CD4-positive, CD25-positive, alpha-beta regulatory T cell (primary cell): ENCODE measurements at regions not wholly inside any gene's neighbourhood (a gene's known extent, or its start where the extent isn't known, plus 50 kb on each side); places are given as distances from the start of the nearest gene placed in this dataset.

Source experiments
- ATAC-seq, 2 donors: fragments of 150-1000 bp; cut with Tn5 transposase; one replicate each; pipeline ENCODE4 v1.10.0; 2021; ENCODE audit warnings: low read depth in 2 of 2, moderate number of reproducible peaks in 2 of 2, moderate library complexity in 1 of 2
- DNase-seq, 3 donors: peaks; one replicate each; pipeline versions ENCODE4 v3.0.0 to v3.0.0-alpha.2; 2012 to 2022; ENCODE audit warnings: mixed read lengths in 1 of 3
- H3K27ac ChIP-seq: one replicate; pipeline ENCODE4 v1.7.0; 2013; ENCODE audit warnings: mild to moderate bottlenecking, low read length; ENCODE audit not compliant: insufficient read depth, poor library complexity, severe bottlenecking
- H3K27me3 ChIP-seq: one replicate; pipeline ENCODE4 v1.7.0; 2013; ENCODE audit warnings: low read length; ENCODE audit not compliant: control insufficient read depth, insufficient read depth
- H3K36me3 ChIP-seq: one replicate; pipeline ENCODE4 v1.7.0; 2013; ENCODE audit warnings: mild to moderate bottlenecking, low read length, moderate library complexity; ENCODE audit not compliant: control insufficient read depth, insufficient read depth
- H3K4me1 ChIP-seq: 2 replicates; pipeline ENCODE4 v1.7.0; 2013; ENCODE audit warnings: mild to moderate bottlenecking, low read length; ENCODE audit not compliant: insufficient read depth, control insufficient read depth, poor library complexity, severe bottlenecking
- H3K4me3 ChIP-seq: one replicate; pipeline ENCODE4 v1.7.0; 2013; ENCODE audit warnings: low read depth, mild to moderate bottlenecking, low read length, moderate library complexity
- H3K9me3 ChIP-seq, 2 experiments: 1 replicate in 1 of 2; 2 replicates in 1 of 2; pipeline ENCODE4 v1.7.0; 2013; ENCODE audit warnings: low read length in 2 of 2, mild to moderate bottlenecking in 1 of 2, moderate library complexity in 1 of 2; ENCODE audit not compliant: control insufficient read depth in 2 of 2
- H3K27ac Mint-ChIP-seq, 3 donors: one replicate each; pipeline ENCODE4 v1.8.0; 2020 to 2022; ENCODE audit warnings: mild to moderate bottlenecking in 3 of 3, mixed read lengths in 3 of 3, moderate library complexity in 2 of 3
- H3K27me3 Mint-ChIP-seq: one replicate; pipeline ENCODE4 v1.8.0; 2022; ENCODE audit warnings: mild to moderate bottlenecking, mixed read lengths
- H3K36me3 Mint-ChIP-seq: one replicate; pipeline ENCODE4 v1.8.0; 2020; ENCODE audit warnings: mixed read lengths
- H3K4me1 Mint-ChIP-seq, 4 donors: one replicate each; pipeline ENCODE4 v1.8.0; 2020 to 2022; ENCODE audit warnings: mixed read lengths in 4 of 4, mild to moderate bottlenecking in 1 of 4
- H3K4me3 Mint-ChIP-seq, 4 donors: one replicate each; pipeline ENCODE4 v1.8.0; 2020 to 2022; ENCODE audit warnings: mild to moderate bottlenecking in 4 of 4, mixed read lengths in 4 of 4, moderate library complexity in 3 of 4
- H3K9me3 Mint-ChIP-seq, 7 donors: one replicate each; pipeline ENCODE4 v1.8.0; 2020 to 2022; ENCODE audit warnings: mixed read lengths in 7 of 7, mild to moderate bottlenecking in 3 of 7, moderate library complexity in 2 of 7

DNA sequence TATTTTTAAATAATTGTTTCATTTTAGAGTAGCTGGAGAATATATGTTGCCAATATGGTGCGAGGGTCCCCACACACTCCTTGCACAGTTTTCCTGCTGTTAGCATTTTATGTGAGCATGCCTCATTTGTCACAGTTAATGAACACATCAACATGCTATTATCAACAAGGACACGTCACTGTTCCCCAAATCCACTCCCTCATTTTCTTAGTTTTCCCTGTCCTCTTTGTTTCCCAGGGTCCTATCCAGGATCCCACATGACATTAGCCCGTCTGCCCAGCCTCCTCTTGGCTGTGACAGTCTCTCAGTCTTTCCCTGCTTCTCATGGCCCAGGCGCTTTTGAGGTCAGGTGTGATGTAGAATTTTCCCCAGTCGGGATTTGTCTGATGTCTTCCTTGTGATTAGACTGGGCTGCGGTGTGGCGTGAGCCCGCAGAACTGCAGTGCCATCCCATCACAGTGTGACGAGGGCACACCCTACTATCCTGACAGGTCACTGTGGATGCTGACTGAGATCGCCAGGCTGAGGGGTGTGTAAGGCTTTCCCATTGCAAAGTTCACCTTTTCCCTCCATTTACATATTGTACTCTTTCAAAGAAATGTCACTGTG, 450.6 kb upstream of the B3GAT1 start:
- H3K27me3 Mint-ChIP-seq, result no peaks in the 10 kb centered on the region
- ATAC-seq, result no peak
- no peak overlapping the region for H3K27ac ChIP-seq
- H3K4me3 ChIP-seq, result no peak overlapping the region
- no peaks in the 10 kb centered on the region for H3K9me3 Mint-ChIP-seq
- H3K9me3 ChIP-seq, result no peaks in the 10 kb centered on the region
- no peak overlapping the region for H3K4me3 Mint-ChIP-seq
- no peaks in the 10 kb centered on the region for H3K27me3 ChIP-seq
- no peaks in the 10 kb centered on the region for H3K36me3 ChIP-seq
- DNase-seq, result no peak
- no peaks in the 10 kb centered on the region for H3K4me1 ChIP-seq
- no peaks in the 10 kb centered on the region for H3K4me1 Mint-ChIP-seq
- no peak overlapping the region for H3K27ac Mint-ChIP-seq
- H3K36me3 Mint-ChIP-seq, result no peaks in the 10 kb centered on the region

DNA sequence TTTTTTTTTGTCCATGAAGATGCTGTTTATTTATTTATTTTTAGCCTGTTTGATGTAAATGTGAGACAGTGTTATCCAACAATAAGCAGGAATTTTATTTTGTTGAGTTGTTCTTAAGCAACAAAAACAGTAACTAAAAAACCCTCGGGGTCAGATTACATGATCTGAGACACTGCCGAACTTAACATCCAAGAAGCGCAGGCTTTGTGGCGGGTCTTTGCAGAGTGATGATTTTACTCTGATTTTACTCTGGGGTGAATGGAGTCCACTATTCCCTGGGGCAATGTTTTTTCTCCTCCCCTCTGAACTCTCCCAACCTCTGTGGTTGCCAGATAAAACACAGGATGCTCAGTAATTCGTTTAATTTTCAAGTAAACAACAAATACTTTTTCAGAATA, 450.1 kb upstream of the B3GAT1 start:
- Histone ChIP-seq H3K36me3 (no peaks in the 10 kb centered on the region), H3K4me1 (no peaks in the 10 kb centered on the region), H3K4me3 (no peak overlapping the region), H3K27me3 (no peaks in the 10 kb centered on the region), H3K9me3 (no peaks in the 10 kb centered on the region), H3K27ac (no peak overlapping the region)
- Mint-ChIP-seq H3K27ac (no peak overlapping the region), H3K36me3 (no peaks in the 10 kb centered on the region), H3K4me3 (no peak overlapping the region), H3K9me3 (no peaks in the 10 kb centered on the region), H3K4me1 (no peaks in the 10 kb centered on the region), H3K27me3 (no peaks in the 10 kb centered on the region)
- DNase-seq (no peak), ATAC-seq (no peak)

GRCh38 chr11:134861490-134862104, 449.6 kb upstream of the B3GAT1 start:
- no peaks in the 10 kb centered on the region for H3K4me1 ChIP-seq
- no peak for DNase-seq
- H3K27me3 ChIP-seq, result no peaks in the 10 kb centered on the region
- no peak for ATAC-seq
- no peak overlapping the region for H3K4me3 ChIP-seq
- H3K27ac Mint-ChIP-seq, result no peak overlapping the region
- no peaks in the 10 kb centered on the region for H3K36me3 ChIP-seq
- H3K27ac ChIP-seq, result no peak overlapping the region
- H3K9me3 ChIP-seq, result no peaks in the 10 kb centered on the region
- no peak overlapping the region for H3K4me3 Mint-ChIP-seq
- H3K4me1 Mint-ChIP-seq, result no peaks in the 10 kb centered on the region
- no peaks in the 10 kb centered on the region for H3K27me3 Mint-ChIP-seq
- no peaks in the 10 kb centered on the region for H3K9me3 Mint-ChIP-seq
- H3K36me3 Mint-ChIP-seq, result no peaks in the 10 kb centered on the region

DNA sequence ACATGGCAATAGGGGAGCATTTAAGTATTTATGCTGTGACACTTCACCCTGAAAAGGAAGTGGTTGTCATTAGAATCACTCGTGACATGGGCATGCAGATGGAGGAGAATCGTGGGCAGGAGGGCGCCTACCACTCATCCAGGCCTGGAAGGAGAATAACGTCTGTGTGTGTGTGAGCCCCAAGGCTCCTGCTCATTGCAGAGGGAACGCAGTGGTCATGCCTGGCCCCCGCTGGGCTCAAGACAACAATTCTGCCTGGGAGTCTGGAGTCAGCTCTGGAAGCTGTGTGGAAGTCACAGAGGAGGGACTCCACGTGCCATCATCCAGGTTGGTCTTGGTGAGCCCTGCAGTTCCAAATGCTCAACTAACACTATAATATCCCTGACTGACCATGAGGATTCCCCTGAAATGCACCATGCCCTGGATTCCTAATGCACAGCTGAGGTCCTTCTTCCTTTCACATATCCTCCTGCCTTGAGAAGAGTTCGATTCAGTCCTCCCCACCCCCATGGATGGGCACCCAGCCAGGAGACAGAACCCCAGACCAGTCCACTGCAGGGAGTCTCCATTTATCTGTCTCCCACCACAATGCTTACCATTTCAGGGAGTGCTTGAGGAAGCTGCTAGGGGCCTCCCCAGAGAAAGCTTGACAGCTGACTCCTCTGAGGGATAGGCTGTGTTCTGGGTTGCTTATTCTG, 446.9 kb upstream of the B3GAT1 start:
- Mint-ChIP-seq H3K36me3 (no peaks in the 10 kb centered on the region), H3K9me3 (no peaks in the 10 kb centered on the region), H3K4me1 (no peaks in the 10 kb centered on the region), H3K27me3 (no peaks in the 10 kb centered on the region), H3K4me3 (no peak overlapping the region), H3K27ac (peak overlapping the region in 1 of 3 donors; percentile 29)
- no peaks in the 10 kb centered on the region for H3K36me3 ChIP-seq
- H3K27ac ChIP-seq, result no peak overlapping the region
- no peak overlapping the region for H3K4me3 ChIP-seq
- H3K4me1 ChIP-seq, result no peaks in the 10 kb centered on the region
- DNase-seq (no peak), ATAC-seq (no peak)
- H3K27me3 ChIP-seq, result no peaks in the 10 kb centered on the region
- H3K9me3 ChIP-seq, result no peaks in the 10 kb centered on the region

- H3K27ac Mint-ChIP-seq, result no peak overlapping the region
- Histone ChIP-seq H3K4me3 (no peak overlapping the region), H3K27me3 (no peaks in the 10 kb centered on the region), H3K9me3 (no peaks in the 10 kb centered on the region), H3K4me1 (no peaks in the 10 kb centered on the region), H3K36me3 (no peaks in the 10 kb centered on the region), H3K27ac (no peak overlapping the region)
- ATAC-seq (no peak), DNase-seq (no peak)
- H3K36me3 Mint-ChIP-seq, result no peaks in the 10 kb centered on the region
- H3K27me3 Mint-ChIP-seq, result no peaks in the 10 kb centered on the region
- H3K4me3 Mint-ChIP-seq, result no peak overlapping the region
- no peaks in the 10 kb centered on the region for H3K9me3 Mint-ChIP-seq
- H3K4me1 Mint-ChIP-seq, result no peaks in the 10 kb centered on the region
Observed at GRCh38 chr11:134857035-134857434, 445.0 kb upstream of the B3GAT1 start.

- no peak for DNase-seq
- no peaks in the 10 kb centered on the region for H3K27me3 Mint-ChIP-seq
- Histone ChIP-seq H3K9me3 (no peaks in the 10 kb centered on the region), H3K27me3 (no peaks in the 10 kb centered on the region), H3K27ac (no peak overlapping the region), H3K4me1 (no peaks in the 10 kb centered on the region), H3K4me3 (no peak overlapping the region), H3K36me3 (no peaks in the 10 kb centered on the region)
- no peaks in the 10 kb centered on the region for H3K9me3 Mint-ChIP-seq
- no peaks in the 10 kb centered on the region for H3K36me3 Mint-ChIP-seq
- no peaks in the 10 kb centered on the region for H3K4me1 Mint-ChIP-seq
- no peak overlapping the region for H3K27ac Mint-ChIP-seq
- ATAC-seq, result no peak
- no peak overlapping the region for H3K4me3 Mint-ChIP-seq
Observed at GRCh38 chr11:134856056-134856971, 444.3 kb upstream of the B3GAT1 start.

DNA sequence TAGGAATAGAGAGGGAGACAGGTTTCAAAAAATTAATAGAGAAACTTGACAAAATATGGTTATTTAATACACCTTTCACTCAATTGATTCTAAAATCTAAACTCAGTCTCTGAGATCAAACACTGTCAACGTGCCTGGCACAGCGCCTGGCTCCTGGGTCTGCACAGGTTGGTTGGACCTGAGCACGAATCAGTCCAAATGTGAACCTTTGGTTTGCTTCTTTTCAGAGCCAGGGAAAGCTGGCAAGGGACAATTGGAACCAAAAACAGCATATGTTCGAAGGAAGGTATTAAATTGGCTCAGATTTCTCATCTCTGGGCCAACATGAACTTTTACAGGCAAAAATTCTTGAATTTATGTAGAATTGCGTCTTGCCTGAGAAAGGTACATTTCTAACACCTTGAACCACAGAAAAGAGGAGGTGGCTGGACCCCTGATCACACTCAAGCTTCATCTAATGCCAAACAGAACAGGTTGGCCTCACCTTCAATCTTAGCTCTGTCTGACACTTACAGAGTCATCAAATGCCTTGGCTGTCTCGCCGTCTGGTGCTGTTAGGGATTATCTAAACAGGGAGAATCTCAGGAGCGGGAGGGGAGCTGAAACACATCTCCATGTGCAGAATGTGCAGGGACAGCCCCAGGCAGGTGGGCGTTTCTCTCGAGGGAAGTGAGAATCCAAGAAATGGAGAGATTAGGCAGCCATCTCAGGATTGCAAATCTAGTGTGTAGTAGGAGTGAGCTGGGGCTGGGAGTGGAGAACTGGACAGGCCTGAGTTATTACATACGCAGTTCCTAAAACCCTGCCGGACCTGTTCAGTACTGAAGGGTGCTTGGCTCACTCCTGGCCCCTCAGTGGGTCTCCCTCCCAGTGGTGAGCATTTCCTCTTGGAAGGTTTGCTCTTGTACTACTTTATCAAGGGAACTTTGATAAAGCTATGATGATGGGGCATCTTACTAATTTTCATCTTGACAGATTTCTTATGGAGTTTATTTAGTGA, 442.2 kb upstream of the B3GAT1 start:
- H3K4me1 Mint-ChIP-seq, result no peaks in the 10 kb centered on the region
- H3K9me3 Mint-ChIP-seq, result no peaks in the 10 kb centered on the region
- no peaks in the 10 kb centered on the region for H3K27me3 ChIP-seq

More for the DNA sequence above, 442.2 kb upstream of the B3GAT1 start:
- Mint-ChIP-seq H3K4me3 (no peak overlapping the region), H3K27me3 (no peaks in the 10 kb centered on the region), H3K27ac (no peak overlapping the region), H3K36me3 (no peaks in the 10 kb centered on the region)
- ATAC-seq (no peak), DNase-seq (no peak)
- Histone ChIP-seq H3K36me3 (no peaks in the 10 kb centered on the region), H3K4me3 (no peak overlapping the region), H3K9me3 (no peaks in the 10 kb centered on the region), H3K27ac (no peak overlapping the region), H3K4me1 (no peaks in the 10 kb centered on the region)
